Body of pancreas (tissue), 4 donors: ENCODE measurements at regions not wholly inside any gene's neighbourhood (a gene's known extent, or its start where the extent isn't known, plus 50 kb on each side); places are given as distances from the start of the nearest gene placed in this dataset.

ENCODE experiments used
- POLR2A ChIP-seq, 3 donors: fragments of 450-650 bp; IDR thresholded peaks; one replicate each; pipeline ENCODE4 v1.6.1; 2016; ENCODE audit warnings: antibody characterized with exemption in 3 of 3, mild to moderate bottlenecking in 2 of 3
- TF ChIP-seq, protein P1 (sequence below), 7 experiments: fragments of 450-650 bp in 4 of 7; fragments of 200-600 bp in 3 of 7; sonication (generic) in 3 of 7; IDR thresholded peaks; one replicate each; pipeline ENCODE4 v1.5.1; 2016 to 2019; ENCODE audit warnings: antibody characterized with exemption in 7 of 7

DNA sequence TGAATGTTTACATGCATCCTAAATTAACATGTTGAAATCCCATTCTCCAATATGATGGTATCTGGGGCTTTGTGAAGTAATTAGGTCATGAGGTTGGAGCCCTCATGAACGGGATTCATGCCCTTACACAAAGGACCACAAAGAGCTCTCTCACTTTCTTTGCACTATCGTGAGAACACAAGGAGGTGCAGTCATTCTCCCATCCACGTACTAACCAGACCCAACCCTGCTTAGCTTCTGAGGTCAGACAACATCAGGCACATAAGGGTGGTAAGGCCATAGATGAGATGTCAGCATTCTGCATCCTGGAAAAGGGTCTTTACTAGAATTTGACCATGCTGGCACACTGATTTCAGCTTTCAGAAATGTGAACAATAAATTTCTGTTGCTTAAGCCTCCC, 1211.9 kb upstream of the MIR17HG start:
- TF ChIP-seq, protein P1, sequence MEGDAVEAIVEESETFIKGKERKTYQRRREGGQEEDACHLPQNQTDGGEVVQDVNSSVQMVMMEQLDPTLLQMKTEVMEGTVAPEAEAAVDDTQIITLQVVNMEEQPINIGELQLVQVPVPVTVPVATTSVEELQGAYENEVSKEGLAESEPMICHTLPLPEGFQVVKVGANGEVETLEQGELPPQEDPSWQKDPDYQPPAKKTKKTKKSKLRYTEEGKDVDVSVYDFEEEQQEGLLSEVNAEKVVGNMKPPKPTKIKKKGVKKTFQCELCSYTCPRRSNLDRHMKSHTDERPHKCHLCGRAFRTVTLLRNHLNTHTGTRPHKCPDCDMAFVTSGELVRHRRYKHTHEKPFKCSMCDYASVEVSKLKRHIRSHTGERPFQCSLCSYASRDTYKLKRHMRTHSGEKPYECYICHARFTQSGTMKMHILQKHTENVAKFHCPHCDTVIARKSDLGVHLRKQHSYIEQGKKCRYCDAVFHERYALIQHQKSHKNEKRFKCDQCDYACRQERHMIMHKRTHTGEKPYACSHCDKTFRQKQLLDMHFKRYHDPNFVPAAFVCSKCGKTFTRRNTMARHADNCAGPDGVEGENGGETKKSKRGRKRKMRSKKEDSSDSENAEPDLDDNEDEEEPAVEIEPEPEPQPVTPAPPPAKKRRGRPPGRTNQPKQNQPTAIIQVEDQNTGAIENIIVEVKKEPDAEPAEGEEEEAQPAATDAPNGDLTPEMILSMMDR (IDR thresholded peaks at IDR 0.05) = no peak
- no peak for TF ChIP-seq POLR2A (IDR thresholded peaks at IDR 0.05)
